ENCODE measurements at regions not wholly inside any gene's neighbourhood (a gene's known extent, or its start where the extent isn't known, plus 50 kb on each side); places are given as distances from the start of the nearest gene placed in this dataset.

DNA sequence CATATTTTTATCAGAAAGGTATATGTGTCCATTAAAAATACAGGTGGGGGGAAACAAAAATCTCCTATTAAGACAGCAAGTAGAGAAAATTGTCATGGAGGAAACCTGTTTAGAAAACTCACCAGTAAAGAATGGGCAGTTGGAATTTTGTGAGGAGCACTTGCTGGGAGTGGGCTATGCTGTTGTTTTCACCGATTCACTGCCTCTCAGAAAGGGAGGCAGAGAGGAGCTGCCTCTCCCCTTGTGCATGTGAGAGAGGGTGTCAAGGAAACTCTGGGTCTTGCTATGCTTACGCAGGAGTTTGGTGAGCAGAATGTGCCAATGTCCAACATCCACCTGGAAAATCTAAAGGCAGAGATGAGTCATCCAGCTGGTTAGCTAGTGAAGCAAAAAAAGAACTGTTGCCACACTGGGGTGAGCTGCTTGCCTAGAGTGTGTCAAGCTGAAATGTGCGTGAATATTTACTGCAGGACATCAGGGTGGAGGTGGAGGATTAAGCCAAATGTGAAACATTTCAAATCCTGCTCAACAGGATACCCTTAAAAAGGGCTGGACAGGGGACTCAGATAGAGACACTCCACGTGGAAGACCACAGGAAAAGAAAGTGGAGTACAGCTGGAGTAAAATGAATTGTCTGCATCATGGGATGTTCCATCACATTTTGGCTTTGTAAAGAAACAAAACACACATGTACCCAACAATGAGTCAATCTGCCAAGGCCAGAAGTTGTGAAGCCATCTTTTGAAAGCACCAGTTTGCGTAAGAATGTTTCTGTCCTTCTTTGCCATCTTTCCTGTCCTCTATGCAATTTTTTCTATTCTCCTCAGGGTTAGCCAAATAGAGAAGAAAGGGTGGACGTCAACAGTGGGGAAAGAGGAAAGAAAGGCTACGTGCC is 449.7 kb upstream of the MPDZ start:
- no peaks in the 10 kb centered on the region for H3K36me3 Mint-ChIP-seq (ENCODE audit: low read depth)
- no peaks in the 10 kb centered on the region for H3K36me3 ChIP-seq (ENCODE audit: control insufficient read depth, insufficient read depth, low read length)
- H3K4me1 Mint-ChIP-seq, result no peaks in the 10 kb centered on the region
- H3K27me3 ChIP-seq (ENCODE audit: control insufficient read depth, insufficient read depth, low read length, poor library complexity, severe bottlenecking), result no peaks in the 10 kb centered on the region
- no peaks in the 10 kb centered on the region for H3K4me1 ChIP-seq (ENCODE audit: control insufficient read depth, insufficient read depth, low read length)
- H3K27ac ChIP-seq (ENCODE audit: low read depth, low read length), result no peak overlapping the region
- H3K4me3 ChIP-seq (ENCODE audit: low read length), result no peak overlapping the region
- H3K27me3 Mint-ChIP-seq (ENCODE audit: insufficient read depth), result no peaks in the 10 kb centered on the region
- no peak overlapping the region for H3K27ac Mint-ChIP-seq
- no peak for DNase-seq
- no peaks in the 10 kb centered on the region for H3K9me3 ChIP-seq (ENCODE audit: control insufficient read depth, low read length)
- H3K4me3 Mint-ChIP-seq, result no peak overlapping the region
- TF ChIP-seq, protein P1, sequence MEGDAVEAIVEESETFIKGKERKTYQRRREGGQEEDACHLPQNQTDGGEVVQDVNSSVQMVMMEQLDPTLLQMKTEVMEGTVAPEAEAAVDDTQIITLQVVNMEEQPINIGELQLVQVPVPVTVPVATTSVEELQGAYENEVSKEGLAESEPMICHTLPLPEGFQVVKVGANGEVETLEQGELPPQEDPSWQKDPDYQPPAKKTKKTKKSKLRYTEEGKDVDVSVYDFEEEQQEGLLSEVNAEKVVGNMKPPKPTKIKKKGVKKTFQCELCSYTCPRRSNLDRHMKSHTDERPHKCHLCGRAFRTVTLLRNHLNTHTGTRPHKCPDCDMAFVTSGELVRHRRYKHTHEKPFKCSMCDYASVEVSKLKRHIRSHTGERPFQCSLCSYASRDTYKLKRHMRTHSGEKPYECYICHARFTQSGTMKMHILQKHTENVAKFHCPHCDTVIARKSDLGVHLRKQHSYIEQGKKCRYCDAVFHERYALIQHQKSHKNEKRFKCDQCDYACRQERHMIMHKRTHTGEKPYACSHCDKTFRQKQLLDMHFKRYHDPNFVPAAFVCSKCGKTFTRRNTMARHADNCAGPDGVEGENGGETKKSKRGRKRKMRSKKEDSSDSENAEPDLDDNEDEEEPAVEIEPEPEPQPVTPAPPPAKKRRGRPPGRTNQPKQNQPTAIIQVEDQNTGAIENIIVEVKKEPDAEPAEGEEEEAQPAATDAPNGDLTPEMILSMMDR (conservative IDR thresholded peaks at IDR 0.05), result no peak
- 93 to 97% methylated on average over 6 to 7 of the region's 7 CpGs for WGBS, 2 experiments (ENCODE audit: insufficient coverage in 1 of 2, insufficient read length in 1 of 2)
- no peak overlapping the region for H3K9ac ChIP-seq (ENCODE audit: extremely low read depth, low read length, poor library complexity, severe bottlenecking)
- no peaks in the 10 kb centered on the region for H3K9me3 Mint-ChIP-seq

GRCh38 chr9:13728131-13728530 is 448.6 kb upstream of the MPDZ start:
- no peaks in the 10 kb centered on the region for H3K4me1 Mint-ChIP-seq
- TF ChIP-seq, protein P1 (conservative IDR thresholded peaks at IDR 0.05), result no peak
- Histone ChIP-seq H3K4me1 (ENCODE audit: control insufficient read depth, insufficient read depth, low read length) (no peaks in the 10 kb centered on the region), H3K4me3 (ENCODE audit: low read length) (no peak overlapping the region), H3K36me3 (ENCODE audit: control insufficient read depth, insufficient read depth, low read length) (no peaks in the 10 kb centered on the region), H3K9me3 (ENCODE audit: control insufficient read depth, low read length) (no peaks in the 10 kb centered on the region), H3K27ac (ENCODE audit: low read depth, low read length) (no peak overlapping the region), H3K9ac (ENCODE audit: extremely low read depth, low read length, poor library complexity, severe bottlenecking) (no peak overlapping the region), H3K27me3 (ENCODE audit: control insufficient read depth, insufficient read depth, low read length, poor library complexity, severe bottlenecking) (no peaks in the 10 kb centered on the region)
- H3K36me3 Mint-ChIP-seq (ENCODE audit: low read depth), result no peaks in the 10 kb centered on the region
- no peak overlapping the region for H3K4me3 Mint-ChIP-seq
- DNase-seq, result no peak
- H3K9me3 Mint-ChIP-seq, result no peaks in the 10 kb centered on the region
- 87 to 88% methylated on average over 2 of the region's 2 CpGs for WGBS, 2 experiments (ENCODE audit: insufficient coverage in 1 of 2, insufficient read length in 1 of 2)
- H3K27ac Mint-ChIP-seq, result no peak overlapping the region
- no peaks in the 10 kb centered on the region for H3K27me3 Mint-ChIP-seq (ENCODE audit: insufficient read depth)

GRCh38 chr9:13726746-13727145 is 447.3 kb upstream of the MPDZ start:
- no peak overlapping the region for H3K27ac ChIP-seq (ENCODE audit: low read depth, low read length)
- H3K4me1 Mint-ChIP-seq, result no peaks in the 10 kb centered on the region
- H3K27me3 ChIP-seq (ENCODE audit: control insufficient read depth, insufficient read depth, low read length, poor library complexity, severe bottlenecking), result no peaks in the 10 kb centered on the region
- WGBS, 2 experiments (ENCODE audit: insufficient coverage in 1 of 2, insufficient read length in 1 of 2), result 91 to 100% methylated on average over 1 of the region's 2 CpGs
- no peaks in the 10 kb centered on the region for H3K9me3 ChIP-seq (ENCODE audit: control insufficient read depth, low read length)
- TF ChIP-seq, protein P1 (conservative IDR thresholded peaks at IDR 0.05), result no peak
- H3K9me3 Mint-ChIP-seq, result no peaks in the 10 kb centered on the region
- DNase-seq, result no peak
- H3K36me3 ChIP-seq (ENCODE audit: control insufficient read depth, insufficient read depth, low read length), result no peaks in the 10 kb centered on the region
- no peaks in the 10 kb centered on the region for H3K36me3 Mint-ChIP-seq (ENCODE audit: low read depth)
- no peak overlapping the region for H3K9ac ChIP-seq (ENCODE audit: extremely low read depth, low read length, poor library complexity, severe bottlenecking)
- H3K4me3 Mint-ChIP-seq, result no peak overlapping the region
- no peaks in the 10 kb centered on the region for H3K4me1 ChIP-seq (ENCODE audit: control insufficient read depth, insufficient read depth, low read length)
- H3K27ac Mint-ChIP-seq, result no peak overlapping the region
- H3K27me3 Mint-ChIP-seq (ENCODE audit: insufficient read depth), result no peaks in the 10 kb centered on the region
- H3K4me3 ChIP-seq (ENCODE audit: low read length), result no peak overlapping the region
